ENCODE measurements at regions not wholly inside any gene's neighbourhood (a gene's known extent, or its start where the extent isn't known, plus 50 kb on each side); places are given as distances from the start of the nearest gene placed in this dataset.

- peak; percentile 2; the same call in 1 of the 2 replicates for TF ChIP-seq ZSCAN18 (tag by site-specific recombination; IDR thresholded peaks at IDR 0.05)
- no peak; the same call in none of the 2 replicates for TF ChIP-seq ZNF596 (tag by site-specific recombination; IDR thresholded peaks at IDR 0.05)
- no peak for TF ChIP-seq ZNF169 (tag by site-specific recombination; IDR thresholded peaks at IDR 0.05)
- TF ChIP-seq ZNF660 (tag by site-specific recombination; IDR thresholded peaks at IDR 0.05) = no peak; the same call in none of the 2 replicates
- no peak for TF ChIP-seq ZNF704 (tag by site-specific recombination; IDR thresholded peaks at IDR 0.05)
- TF ChIP-seq PRDM6 (tag by site-specific recombination; IDR thresholded peaks at IDR 0.05) = peak; percentile 89
- TF ChIP-seq ATF2 (tag by site-specific recombination; IDR thresholded peaks at IDR 0.05; ENCODE audit: low read depth) = peak; percentile 84
- TF ChIP-seq ZSCAN5A (tag by site-specific recombination; IDR thresholded peaks at IDR 0.05) = no peak
- peak; percentile 96 for TF ChIP-seq ZNF398 (tag by site-specific recombination; IDR thresholded peaks at IDR 0.05)
- TF ChIP-seq SP3 (tag by site-specific recombination; IDR thresholded peaks at IDR 0.05) = peak; percentile 46
- no peak for TF ChIP-seq ZNF449 (tag by site-specific recombination; IDR thresholded peaks at IDR 0.05)
- TF ChIP-seq PRDM10 (tag by site-specific recombination; IDR thresholded peaks at IDR 0.05) = peak; percentile 90
- TF ChIP-seq ZBTB20 (tag by site-specific recombination; IDR thresholded peaks at IDR 0.05) = peak; percentile 98
- no peak for TF ChIP-seq ZNF433 (tag by site-specific recombination; IDR thresholded peaks at IDR 0.05; ENCODE audit: low read depth)
- no peak; the same call in 1 of the 2 replicates for TF ChIP-seq ZNF280D (tag by site-specific recombination; IDR thresholded peaks at IDR 0.05)
- TF ChIP-seq ZNF501 (tag by site-specific recombination; IDR thresholded peaks at IDR 0.05) = peak; percentile 25; the same call in 1 of the 2 replicates
- no peak for TF ChIP-seq ELK4 (IDR thresholded peaks at IDR 0.05; ENCODE audit: borderline replicate concordance, low read depth, low read length)
Measured at GRCh38 chr10:75294866-75295701, 59.3 kb upstream of the COMTD1 start (continued).

Data from HEK293 (cell line).